GM23338 (cell line): ENCODE measurements at regions not wholly inside any gene's neighbourhood (a gene's known extent, or its start where the extent isn't known, plus 50 kb on each side); places are given as distances from the start of the nearest gene placed in this dataset.

Experiments used
- EZH2 ChIP-seq: fragments of 200-600 bp; sonication (generic); IDR thresholded peaks from one replicate; pipeline ENCODE4 v1.8.0; 2017; ENCODE audit warnings: antibody characterized with exemption, mild to moderate bottlenecking, low read depth; ENCODE audit not compliant: unreplicated experiment
- EZH2phosphoT487 ChIP-seq: fragments of 200-600 bp; sonication (generic); IDR thresholded peaks from one replicate; pipeline ENCODE4 v1.8.1; 2018; ENCODE audit warnings: antibody characterized with exemption; ENCODE audit not compliant: unreplicated experiment
- POLR2AphosphoS5 ChIP-seq: IDR thresholded peaks from 2 replicates; pipeline ENCODE4 v1.6.1; 2016; ENCODE audit warnings: antibody characterized with exemption, low read depth
- REST ChIP-seq: IDR thresholded peaks from one replicate; pipeline ENCODE4 v1.6.1; 2018; ENCODE audit warnings: antibody characterized with exemption; ENCODE audit not compliant: unreplicated experiment
- TF ChIP-seq, protein P1 (sequence below), 2 experiments: fragments of 200-600 bp in 1 of 2; sonication (generic) in 1 of 2; conservative IDR thresholded peaks; 2 replicates each; pipeline versions ENCODE4 v1.5.1 to v1.6.1; 2016 to 2017; ENCODE audit warnings: antibody characterized with exemption in 2 of 2, low read depth in 2 of 2, mild to moderate bottlenecking in 2 of 2, moderate library complexity in 1 of 2

- TF ChIP-seq EZH2phosphoT487 = no peak
- TF ChIP-seq, protein P1, sequence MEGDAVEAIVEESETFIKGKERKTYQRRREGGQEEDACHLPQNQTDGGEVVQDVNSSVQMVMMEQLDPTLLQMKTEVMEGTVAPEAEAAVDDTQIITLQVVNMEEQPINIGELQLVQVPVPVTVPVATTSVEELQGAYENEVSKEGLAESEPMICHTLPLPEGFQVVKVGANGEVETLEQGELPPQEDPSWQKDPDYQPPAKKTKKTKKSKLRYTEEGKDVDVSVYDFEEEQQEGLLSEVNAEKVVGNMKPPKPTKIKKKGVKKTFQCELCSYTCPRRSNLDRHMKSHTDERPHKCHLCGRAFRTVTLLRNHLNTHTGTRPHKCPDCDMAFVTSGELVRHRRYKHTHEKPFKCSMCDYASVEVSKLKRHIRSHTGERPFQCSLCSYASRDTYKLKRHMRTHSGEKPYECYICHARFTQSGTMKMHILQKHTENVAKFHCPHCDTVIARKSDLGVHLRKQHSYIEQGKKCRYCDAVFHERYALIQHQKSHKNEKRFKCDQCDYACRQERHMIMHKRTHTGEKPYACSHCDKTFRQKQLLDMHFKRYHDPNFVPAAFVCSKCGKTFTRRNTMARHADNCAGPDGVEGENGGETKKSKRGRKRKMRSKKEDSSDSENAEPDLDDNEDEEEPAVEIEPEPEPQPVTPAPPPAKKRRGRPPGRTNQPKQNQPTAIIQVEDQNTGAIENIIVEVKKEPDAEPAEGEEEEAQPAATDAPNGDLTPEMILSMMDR (conservative IDR thresholded peaks at IDR 0.05; ENCODE audit: low read depth in 2 of 2) = no peak
- TF ChIP-seq POLR2AphosphoS5 = no peak
- no peak for TF ChIP-seq EZH2
- TF ChIP-seq REST = no peak
Measured at GRCh38 chr19:30174357-30174645, 197.9 kb upstream of the ZNF536 start.
